ENCODE measurements at regions not wholly inside any gene's neighbourhood (a gene's known extent, or its start where the extent isn't known, plus 50 kb on each side); places are given as distances from the start of the nearest gene placed in this dataset.

DNA sequence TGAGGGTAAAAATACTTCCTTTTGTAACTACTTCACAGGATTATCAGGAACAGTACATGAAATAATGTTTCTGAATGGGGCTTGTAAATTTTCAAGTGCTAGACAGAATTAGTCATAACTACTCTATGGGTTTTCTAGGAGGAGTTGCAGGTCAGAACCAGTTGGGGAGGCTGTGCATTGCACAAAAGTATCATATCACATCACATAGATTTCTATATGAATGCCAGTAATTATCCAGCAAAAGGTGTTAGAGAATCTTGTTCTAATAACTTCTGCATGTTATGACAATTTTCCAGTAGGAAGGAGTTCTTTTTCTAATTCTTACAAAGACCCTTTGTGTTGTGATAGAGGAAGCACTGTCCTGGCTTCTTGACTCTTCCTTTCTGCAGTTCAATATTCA is 551.6 kb downstream of the COL12A1 start:
- no peaks in the 10 kb centered on the region for H3K4me1 ChIP-seq (ENCODE audit: insufficient read depth, low read length, severe bottlenecking)

GRCh38 chr6:74651948-74652842 is 553.7 kb downstream of the COL12A1 start:
- Histone ChIP-seq H3K9ac (ENCODE audit: low read length) (no peak overlapping the region), H3K27me3 (ENCODE audit: insufficient read depth, low read length) (no peaks in the 10 kb centered on the region), H3K4me1 (ENCODE audit: insufficient read depth, low read length, severe bottlenecking) (no peaks in the 10 kb centered on the region), H3K36me3 (ENCODE audit: insufficient read depth, low read length) (no peaks in the 10 kb centered on the region), H3K4me2 (ENCODE audit: low read length) (no peak overlapping the region), H3K27ac (ENCODE audit: low read depth, low read length, poor library complexity, severe bottlenecking) (no peak overlapping the region), H3K4me3 (ENCODE audit: low read depth, low read length, poor library complexity, severe bottlenecking) (no peak overlapping the region), H3K9me3 (ENCODE audit: low read length) (no peaks in the 10 kb centered on the region), H3F3A (ENCODE audit: insufficient read depth, low read length) (no peaks in the 10 kb centered on the region), H4K20me1 (ENCODE audit: insufficient read depth, low read length) (no peaks in the 10 kb centered on the region), H2AFZ (ENCODE audit: low read length) (no peak overlapping the region), H3K9me2 (ENCODE audit: low read depth, low read length) (no peaks in the 10 kb centered on the region), H3K79me2 (ENCODE audit: insufficient read depth, low read length) (no peaks in the 10 kb centered on the region)
- TF ChIP-seq EZH2 (IDR thresholded peaks at IDR 0.05; ENCODE audit: borderline replicate concordance, low read length) = no peak

More for the DNA sequence above, 551.6 kb downstream of the COL12A1 start:
- H3K79me2 ChIP-seq (ENCODE audit: insufficient read depth, low read length) = no peaks in the 10 kb centered on the region
- TF ChIP-seq EZH2 (IDR thresholded peaks at IDR 0.05; ENCODE audit: borderline replicate concordance, low read length) = no peak
- TF ChIP-seq, protein P1, sequence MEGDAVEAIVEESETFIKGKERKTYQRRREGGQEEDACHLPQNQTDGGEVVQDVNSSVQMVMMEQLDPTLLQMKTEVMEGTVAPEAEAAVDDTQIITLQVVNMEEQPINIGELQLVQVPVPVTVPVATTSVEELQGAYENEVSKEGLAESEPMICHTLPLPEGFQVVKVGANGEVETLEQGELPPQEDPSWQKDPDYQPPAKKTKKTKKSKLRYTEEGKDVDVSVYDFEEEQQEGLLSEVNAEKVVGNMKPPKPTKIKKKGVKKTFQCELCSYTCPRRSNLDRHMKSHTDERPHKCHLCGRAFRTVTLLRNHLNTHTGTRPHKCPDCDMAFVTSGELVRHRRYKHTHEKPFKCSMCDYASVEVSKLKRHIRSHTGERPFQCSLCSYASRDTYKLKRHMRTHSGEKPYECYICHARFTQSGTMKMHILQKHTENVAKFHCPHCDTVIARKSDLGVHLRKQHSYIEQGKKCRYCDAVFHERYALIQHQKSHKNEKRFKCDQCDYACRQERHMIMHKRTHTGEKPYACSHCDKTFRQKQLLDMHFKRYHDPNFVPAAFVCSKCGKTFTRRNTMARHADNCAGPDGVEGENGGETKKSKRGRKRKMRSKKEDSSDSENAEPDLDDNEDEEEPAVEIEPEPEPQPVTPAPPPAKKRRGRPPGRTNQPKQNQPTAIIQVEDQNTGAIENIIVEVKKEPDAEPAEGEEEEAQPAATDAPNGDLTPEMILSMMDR (IDR thresholded peaks at IDR 0.05; ENCODE audit: low read length) = no peak
- no peak overlapping the region for H3K9ac ChIP-seq (ENCODE audit: low read length)
- no peaks in the 10 kb centered on the region for H3K36me3 ChIP-seq (ENCODE audit: insufficient read depth, low read length)
- no peaks in the 10 kb centered on the region for H3K9me2 ChIP-seq (ENCODE audit: low read depth, low read length)
- no peaks in the 10 kb centered on the region for H4K20me1 ChIP-seq (ENCODE audit: insufficient read depth, low read length)
- H3K27ac ChIP-seq (ENCODE audit: low read depth, low read length, poor library complexity, severe bottlenecking) = no peak overlapping the region
- no peak overlapping the region for H2AFZ ChIP-seq (ENCODE audit: low read length)
- H3K4me3 ChIP-seq (ENCODE audit: low read depth, low read length, poor library complexity, severe bottlenecking) = no peak overlapping the region
- H3K27me3 ChIP-seq (ENCODE audit: insufficient read depth, low read length) = no peaks in the 10 kb centered on the region
- H3K9me3 ChIP-seq (ENCODE audit: low read length) = no peaks in the 10 kb centered on the region
- no peaks in the 10 kb centered on the region for H3F3A ChIP-seq (ENCODE audit: insufficient read depth, low read length)
- H3K4me2 ChIP-seq (ENCODE audit: low read length) = no peak overlapping the region

GRCh38 chr6:74650668-74651067 is 555.2 kb downstream of the COL12A1 start:
- H3K79me2 ChIP-seq (ENCODE audit: insufficient read depth, low read length) = no peaks in the 10 kb centered on the region
- H3K4me2 ChIP-seq (ENCODE audit: low read length) = no peak overlapping the region
- H3K9me2 ChIP-seq (ENCODE audit: low read depth, low read length) = no peaks in the 10 kb centered on the region
- no peaks in the 10 kb centered on the region for H3K4me1 ChIP-seq (ENCODE audit: insufficient read depth, low read length, severe bottlenecking)
- H4K20me1 ChIP-seq (ENCODE audit: insufficient read depth, low read length) = no peaks in the 10 kb centered on the region
- no peak overlapping the region for H3K4me3 ChIP-seq (ENCODE audit: low read depth, low read length, poor library complexity, severe bottlenecking)
- no peak overlapping the region for H3K27ac ChIP-seq (ENCODE audit: low read depth, low read length, poor library complexity, severe bottlenecking)
- H2AFZ ChIP-seq (ENCODE audit: low read length) = no peak overlapping the region
- no peaks in the 10 kb centered on the region for H3F3A ChIP-seq (ENCODE audit: insufficient read depth, low read length)
- H3K9me3 ChIP-seq (ENCODE audit: low read length) = no peaks in the 10 kb centered on the region
- H3K9ac ChIP-seq (ENCODE audit: low read length) = no peak overlapping the region
- H3K36me3 ChIP-seq (ENCODE audit: insufficient read depth, low read length) = no peaks in the 10 kb centered on the region
- H3K27me3 ChIP-seq (ENCODE audit: insufficient read depth, low read length) = no peaks in the 10 kb centered on the region
- TF ChIP-seq, protein P1 (IDR thresholded peaks at IDR 0.05; ENCODE audit: low read length) = no peak
- no peak for TF ChIP-seq EZH2 (IDR thresholded peaks at IDR 0.05; ENCODE audit: borderline replicate concordance, low read length)
